GM12891 (cell line): ENCODE measurements at regions not wholly inside any gene's neighbourhood (a gene's known extent, or its start where the extent isn't known, plus 50 kb on each side); places are given as distances from the start of the nearest gene placed in this dataset.

Experiments used
- POLR2A ChIP-seq: IDR thresholded peaks from 2 replicates; pipeline ENCODE4 v1.6.1; 2011; ENCODE audit warnings: low read depth, low read length, control low read depth
- SPI1 ChIP-seq: IDR thresholded peaks from 2 replicates; pipeline ENCODE4 v1.6.1; 2011; ENCODE audit warnings: low read depth, low read length, control low read depth
- TAF1 ChIP-seq: IDR thresholded peaks from 2 replicates; pipeline ENCODE4 v1.6.1; 2011; ENCODE audit warnings: low read depth, low read length, control low read depth

GRCh38 chr7:69035826-69036225 lies 562.4 kb upstream of the AUTS2 start:
- TF ChIP-seq POLR2A: no peak
- no peak for TF ChIP-seq TAF1
- TF ChIP-seq SPI1: no peak
